NCI-H187 treated with DMSO at 0.1 percent for 48 hours (cell line): ENCODE measurements at regions not wholly inside any gene's neighbourhood (a gene's known extent, or its start where the extent isn't known, plus 50 kb on each side); places are given as distances from the start of the nearest gene placed in this dataset.

Source experiments
- DNase-seq: peaks from one replicate; lab custom pipeline; 2025; lab: John Stamatoyannopoulos, UW

DNA sequence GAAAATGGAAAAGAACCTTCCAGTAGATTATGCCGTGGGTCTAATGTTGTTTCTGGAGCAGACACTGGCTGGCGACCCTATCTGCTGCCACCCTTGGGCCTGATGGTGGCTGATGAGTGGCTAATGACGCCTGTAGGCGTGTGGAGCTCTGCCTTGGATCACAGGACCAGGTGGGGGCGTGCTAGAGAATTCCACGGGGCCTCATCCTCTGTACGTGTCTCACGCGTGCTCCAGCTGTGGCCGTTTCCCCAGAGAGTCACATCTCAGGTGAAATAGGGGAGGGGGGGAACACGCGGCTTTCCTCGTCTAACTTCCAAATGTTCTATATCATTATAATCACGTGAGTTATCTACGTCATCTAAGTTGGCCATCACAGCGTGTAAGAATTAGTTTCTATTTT, 160.9 kb upstream of the SMIM21 start:
- no peak for DNase-seq

DNA sequence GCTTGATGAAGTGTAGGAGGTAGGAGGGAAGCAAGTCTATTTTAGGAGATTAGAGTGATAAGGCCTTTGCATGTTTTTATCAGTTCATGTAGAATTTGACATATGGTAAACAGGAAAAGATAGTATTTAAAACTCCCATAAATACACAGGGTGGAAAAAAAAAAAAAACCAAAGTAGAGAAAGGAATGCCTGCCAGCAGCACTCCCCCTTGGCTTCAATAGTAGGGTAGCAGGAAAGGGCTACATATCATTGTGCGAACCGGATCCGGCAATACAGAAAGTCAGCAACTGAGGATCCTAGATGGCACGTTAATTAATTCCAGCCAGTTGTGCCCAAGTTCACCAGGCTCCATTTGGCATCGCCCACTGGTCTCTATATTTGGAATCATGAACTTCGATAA, 159.6 kb upstream of the SMIM21 start:
- DNase-seq = no peak

DNA sequence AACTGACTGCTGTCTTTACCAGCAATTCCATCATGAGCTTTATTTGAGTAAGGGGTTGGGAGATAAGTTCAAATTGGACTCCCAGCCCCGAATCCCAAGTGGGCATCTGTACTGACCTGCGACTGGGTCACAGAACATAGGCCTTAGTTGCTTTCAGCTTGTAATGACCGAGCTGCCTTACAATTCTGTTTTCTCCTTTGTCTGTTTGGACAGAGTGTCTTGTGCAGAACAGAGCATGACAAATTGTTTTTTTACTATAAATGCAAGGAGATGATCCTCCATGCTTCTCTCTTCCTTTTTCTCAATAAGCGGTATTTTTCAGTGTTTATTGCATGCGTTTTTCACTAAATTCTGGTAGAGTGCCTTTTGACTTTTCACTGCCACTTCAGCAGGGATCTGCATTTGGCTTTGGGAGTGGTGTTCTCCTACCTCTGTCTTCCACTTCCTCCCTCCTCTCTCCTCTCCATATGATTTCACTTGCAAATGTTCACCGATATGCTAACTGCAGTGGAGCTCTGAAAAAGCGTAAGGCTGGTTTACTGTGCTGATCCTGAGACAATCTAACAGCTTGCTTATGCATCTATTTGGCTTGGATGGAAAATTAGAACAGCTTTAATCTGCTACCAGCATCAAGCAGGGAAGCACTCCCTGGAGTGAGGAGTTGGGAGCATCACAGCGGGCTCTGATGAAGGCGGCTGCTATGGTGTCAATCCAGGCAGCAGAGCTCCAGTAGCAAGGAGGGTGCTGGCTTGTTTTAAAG, 158.8 kb upstream of the SMIM21 start:
- DNase-seq = no peak

DNA sequence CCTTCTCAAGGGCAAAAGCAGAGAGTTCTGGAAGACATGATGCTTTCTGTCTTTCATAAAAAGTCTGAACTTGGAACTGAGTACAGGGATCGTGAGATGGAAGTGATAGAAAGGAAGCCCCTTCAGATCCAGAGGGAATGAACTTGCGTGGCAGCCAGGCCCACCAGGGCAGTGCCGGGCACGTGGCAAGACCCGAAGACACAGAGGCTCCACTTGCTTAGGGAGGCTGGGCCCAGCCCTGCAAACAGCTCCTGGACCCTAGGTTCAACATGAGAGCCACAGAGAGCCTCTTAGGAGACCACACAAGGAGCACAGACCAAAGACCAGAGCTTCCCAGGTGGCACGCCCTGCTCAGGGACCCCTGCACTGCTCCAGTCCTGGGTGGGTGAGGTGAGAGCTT, 155.4 kb upstream of the SMIM21 start:
- DNase-seq = no peak

DNA sequence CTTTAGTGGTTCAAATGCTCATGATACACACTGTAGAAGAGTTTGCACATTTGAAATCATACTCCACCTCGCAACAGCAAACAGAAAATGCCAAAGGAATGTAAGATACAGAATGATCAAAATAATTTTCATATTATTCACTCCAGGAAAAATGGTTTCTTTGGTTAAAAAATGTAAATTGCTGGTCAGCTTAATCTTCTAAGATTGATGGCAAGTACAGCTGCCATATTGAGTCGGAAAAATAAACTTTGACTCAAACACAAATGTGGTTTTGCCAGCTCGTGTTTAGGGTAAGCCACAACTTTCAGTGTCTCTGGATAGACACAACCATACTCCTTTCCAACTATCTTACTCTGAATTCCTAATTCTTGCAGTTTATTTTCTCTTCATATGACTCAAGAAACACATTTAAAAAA, 154.9 kb upstream of the SMIM21 start:
- DNase-seq = no peak

DNA sequence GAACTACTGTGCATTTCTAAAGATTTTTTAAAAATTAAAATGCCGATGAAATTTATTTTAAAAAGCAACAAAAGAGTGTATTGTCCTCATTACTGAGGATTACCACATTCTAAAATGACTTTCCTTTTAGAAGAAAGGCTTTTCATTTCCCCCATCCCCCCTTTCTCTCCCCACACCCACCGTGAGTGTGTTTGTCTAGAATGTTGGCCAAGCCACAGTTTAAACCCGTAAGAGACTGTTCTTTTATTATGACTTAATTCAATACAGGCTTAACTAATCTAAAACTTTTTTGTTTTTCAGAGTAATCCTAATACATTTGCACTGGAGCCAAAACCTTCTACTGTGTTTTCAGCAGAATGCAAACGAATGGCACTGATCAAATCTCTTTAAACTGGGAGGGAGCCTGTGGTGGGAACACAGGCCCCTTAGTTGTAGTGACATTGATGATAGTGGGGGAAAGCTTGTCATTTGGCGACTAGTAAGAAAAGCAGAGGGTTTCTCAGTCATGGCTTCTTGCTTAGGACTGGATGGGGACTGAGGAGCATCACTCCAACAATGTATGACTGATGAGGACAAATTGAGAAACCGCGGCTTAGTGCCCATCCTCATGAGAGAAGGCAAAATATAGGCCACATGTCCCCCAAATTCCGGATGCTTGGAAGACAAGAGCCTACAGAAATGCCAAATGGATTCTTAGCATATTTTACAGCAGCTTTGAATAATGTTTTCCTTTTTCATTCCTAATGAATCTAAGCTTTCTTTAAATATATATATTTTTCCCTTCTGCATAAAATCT, 154.0 kb upstream of the SMIM21 start:
- no peak for DNase-seq

DNA sequence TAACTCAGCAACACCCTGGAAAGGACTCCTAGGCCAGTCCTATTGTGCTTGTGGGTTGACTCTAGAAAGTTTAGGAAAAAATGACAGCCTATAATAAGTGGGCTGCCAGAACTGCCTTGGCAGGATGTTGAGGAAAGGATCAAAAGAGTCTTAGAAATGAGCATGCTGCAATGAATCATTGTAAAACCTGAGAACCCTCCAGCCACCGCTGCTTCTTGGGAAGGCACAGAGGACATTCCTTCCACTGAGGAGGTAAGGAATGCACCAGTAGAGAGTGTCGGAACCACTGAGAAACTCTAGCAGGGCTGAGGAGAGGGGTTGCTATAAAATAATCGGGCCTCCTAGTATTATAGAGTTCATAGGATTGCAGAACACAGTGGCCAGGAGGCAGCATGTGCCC, 146.7 kb upstream of the SMIM21 start:
- no peak for DNase-seq

DNA sequence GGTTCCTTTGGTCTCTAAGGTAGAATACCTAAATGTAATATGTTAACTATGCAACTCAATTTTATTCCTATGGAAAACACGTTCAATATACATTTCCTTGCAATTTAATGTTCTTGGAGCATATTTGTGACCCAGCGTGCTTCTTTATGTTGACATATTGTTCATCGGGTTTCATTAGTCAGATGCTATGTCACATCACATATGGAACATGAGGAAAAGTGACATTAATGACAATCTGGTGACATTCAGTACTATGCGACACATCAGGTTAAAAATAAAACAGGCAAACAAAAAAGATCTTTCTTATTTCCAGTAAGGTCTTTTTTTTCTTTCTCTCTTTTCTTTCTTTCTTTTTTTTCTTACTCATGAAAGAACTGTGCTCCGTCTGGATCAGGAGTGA, 135.6 kb upstream of the SMIM21 start:
- no peak for DNase-seq

DNA sequence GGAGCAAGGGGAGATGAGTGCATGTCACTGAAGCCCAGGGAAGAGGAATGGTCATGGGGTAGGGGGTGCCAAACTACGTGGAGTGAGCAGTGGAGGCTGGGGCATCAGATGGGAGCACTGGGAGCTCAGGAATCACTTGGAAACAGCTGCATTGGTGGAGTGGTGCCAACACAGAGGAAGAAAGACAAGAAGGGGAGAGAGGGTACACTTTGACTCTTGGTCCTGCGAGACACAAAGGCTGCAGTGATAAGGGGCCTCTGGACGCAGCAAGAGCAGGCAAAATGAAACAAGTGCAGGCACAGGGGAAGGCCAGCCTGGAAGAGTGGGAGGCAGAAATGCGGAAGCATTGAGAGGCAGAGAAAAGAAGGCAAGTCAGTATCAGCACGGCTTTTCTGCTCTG, 134.7 kb upstream of the SMIM21 start:
- DNase-seq = no peak

DNA sequence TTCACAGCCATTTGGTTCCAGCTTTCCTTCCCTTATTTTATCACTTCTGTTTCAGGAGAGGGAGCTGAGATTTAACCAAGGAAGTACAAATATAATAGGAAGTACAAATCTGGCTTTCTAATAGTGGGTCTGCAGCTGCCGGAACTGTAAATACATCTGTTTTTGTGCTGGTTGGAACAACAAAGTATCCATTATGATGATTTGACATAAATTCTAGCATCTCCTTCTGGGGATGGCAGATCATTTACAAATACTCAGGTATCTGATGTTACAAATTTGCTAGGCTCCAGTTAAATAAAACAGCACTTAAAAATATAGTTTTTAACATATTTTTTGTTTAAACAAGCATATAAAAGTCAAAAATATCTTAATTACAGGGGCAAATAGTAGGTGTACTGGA, 131.3 kb upstream of the SMIM21 start:
- DNase-seq = no peak

DNA sequence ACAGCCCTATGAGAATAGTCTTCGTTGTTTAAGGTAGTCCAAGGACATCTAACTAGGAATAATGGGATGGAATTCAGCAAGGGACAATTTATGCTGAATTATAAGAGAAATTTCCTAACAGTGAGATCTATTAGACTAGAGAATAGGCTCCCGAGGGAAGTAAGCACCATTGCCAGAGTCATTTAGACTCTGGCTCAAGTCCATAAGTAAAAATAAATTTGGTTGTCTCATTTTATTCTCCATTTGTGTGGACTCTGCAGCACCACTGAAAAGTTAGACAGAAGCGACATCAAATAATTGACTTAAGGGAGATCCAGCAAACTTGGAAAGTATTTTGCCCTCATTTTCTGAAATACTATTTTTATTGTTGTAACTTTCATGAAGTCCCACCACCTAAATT, 129.3 kb upstream of the SMIM21 start:
- DNase-seq = no peak

DNA sequence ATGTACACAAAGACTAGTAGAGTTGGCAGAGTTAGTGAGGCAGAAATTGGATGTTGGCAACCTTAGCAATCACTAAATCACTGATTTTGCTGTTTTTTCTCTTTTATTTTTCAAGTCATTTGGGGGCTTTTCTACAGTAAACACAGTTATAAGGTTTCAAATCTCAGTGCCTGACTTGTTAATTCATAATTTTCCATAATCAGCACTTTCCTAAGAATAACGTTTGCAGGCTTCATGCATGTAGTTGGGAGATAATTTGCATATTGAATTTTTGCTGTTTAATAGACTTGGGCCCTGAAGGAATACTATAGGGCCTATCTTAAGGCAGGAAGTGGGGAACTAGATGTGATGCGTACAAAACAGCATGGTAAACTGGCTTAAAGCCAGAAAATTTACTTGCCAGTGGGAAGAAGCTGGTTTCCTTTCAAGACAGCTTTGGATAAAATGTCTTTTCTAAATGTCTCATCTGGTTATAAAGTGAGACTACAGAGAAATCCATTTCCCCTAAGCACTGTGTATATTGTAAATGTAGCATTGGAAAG, 127.2 kb upstream of the SMIM21 start:
- DNase-seq = no peak

DNA sequence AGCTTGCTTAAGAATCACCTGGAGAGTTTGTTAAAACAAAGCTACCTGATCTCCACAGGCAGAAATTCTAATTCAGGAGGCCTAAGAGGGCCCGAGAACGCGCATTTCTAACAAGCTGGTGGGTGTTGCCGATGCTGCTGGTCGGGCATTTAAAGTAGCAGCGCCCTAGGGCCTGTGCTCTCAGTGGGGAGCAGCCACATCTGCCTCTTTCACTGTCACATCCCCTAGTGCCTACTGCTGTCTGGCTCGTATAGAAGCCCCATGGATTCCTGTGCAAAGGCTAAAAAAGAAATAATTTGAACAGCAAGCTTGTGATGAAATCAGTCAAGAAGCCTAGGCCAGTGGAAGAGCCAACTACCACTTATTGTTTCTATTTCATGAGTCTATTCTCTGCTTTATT, 126.7 kb upstream of the SMIM21 start:
- no peak for DNase-seq

DNA sequence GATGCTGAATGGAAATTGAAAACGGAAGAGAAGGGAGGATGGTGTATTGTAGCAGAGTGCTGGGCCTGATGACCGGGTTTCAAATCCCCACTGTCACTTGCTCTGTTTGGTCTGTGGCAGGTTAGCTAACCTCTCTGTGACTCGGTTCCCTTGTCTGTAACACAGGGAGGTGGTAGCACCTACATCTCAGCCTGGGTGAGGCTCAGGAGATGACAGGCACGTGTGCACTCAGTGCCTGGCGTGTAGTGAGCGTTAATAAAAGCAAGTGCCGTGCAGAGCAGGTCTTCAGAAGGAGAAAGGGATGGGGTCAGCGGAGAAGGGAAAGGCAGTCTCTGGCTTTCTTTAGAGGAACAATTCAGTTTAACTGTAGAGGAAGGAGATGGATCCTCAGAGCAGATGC, 125.5 kb upstream of the SMIM21 start:
- DNase-seq = no peak

DNA sequence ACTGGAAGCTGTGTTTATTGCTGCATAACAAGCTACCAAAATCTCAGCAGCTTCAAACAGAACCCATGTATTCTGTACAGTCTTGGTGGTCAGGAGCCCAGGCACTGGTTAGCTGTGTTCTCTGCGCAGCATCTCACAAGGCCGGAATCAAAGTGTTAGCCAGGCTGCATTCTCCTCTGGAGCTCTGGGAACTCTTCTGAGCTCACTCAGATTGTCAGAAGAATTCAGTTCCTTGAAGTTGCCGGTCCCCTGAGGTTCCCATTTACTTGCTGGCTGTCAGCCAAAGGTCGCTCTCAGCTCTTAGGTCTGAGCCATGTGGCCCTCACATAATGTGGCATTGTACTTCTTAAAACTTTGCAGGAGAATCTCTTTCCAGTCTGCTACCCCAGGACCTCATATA, 123.6 kb upstream of the SMIM21 start:
- DNase-seq = no peak

DNA sequence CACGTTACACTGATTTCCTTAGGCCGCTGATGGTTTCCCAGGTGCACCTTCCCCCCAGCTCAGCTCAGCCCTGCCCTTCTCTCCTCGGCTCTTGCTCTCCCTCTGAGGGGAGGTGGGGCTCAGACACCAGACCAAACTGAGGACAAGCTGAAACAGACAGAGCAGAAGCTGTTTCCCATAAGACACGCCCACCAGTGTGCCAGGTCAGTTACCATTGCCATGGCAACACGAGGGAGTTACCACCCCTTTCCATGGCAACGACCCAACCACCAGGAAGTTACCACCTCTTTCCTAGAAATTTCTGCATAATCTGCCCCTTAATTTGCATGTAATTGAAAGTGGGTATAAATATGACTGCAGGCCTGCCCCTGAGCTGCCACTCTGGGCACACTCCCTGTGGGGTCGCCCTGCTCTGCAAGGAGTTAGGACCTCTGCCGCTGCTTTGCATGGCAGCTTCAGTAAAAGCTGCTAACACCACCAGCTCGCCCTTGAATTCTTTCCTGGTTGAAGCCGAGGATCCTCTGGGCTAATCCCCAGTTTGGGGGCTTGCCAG, 120.9 kb upstream of the SMIM21 start:
- DNase-seq = no peak

DNA sequence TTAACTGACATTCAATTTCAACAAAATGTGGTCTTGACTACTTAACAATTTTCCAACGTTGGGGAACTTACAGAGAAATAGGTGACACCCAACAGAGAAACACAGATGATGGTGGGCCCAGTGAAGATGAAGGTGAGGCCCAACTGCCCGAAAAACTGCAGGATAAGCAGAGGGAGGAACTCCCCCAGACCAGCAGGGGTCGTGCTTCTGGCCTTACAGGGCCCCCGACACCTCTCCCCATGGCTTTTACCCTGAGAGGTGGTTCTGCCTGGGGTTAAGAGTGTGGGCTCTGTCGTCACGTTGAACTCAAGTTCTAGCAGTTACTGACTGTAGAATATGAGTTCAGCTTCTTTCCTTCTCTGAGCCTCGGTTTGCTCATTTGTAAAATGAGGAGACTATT, 119.5 kb upstream of the SMIM21 start:
- no peak for DNase-seq

DNA sequence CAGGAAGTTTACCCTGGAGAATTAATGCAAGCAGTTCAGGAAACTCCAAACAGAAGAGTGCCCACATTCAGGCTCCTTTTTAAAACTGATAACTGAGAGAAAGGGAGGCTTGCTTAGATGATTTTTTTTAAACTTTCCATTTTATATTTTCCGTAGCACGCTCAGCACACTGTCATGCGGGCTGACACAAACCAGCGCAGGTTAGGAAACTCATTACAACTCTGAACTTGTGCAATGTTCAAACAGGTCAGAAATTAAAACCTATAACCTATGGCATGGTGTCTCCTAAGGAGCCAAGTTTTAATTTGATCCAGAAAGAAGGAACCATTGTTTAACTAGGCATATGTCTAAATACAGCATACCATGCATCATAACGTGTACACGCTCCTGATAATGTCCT, 117.7 kb upstream of the SMIM21 start:
- DNase-seq = no peak

DNA sequence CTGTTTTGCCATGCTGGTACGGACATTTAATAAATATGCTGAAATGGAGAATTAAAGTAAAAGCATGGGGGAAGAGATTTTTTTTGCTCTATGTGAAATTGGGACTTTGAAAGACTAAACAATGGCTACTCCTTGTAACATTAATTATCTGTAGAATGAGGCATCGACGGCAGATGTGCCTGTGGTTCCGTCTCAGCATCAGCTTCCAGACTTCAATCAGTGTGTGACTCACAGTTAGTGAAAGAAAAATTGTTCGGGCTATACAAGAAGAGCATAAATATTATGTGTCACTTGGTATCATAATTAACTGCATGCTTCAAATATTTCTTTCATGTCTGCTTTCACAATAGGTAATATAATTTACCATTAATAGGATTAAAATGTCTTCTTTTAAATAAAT, 117.0 kb upstream of the SMIM21 start:
- no peak for DNase-seq

DNA sequence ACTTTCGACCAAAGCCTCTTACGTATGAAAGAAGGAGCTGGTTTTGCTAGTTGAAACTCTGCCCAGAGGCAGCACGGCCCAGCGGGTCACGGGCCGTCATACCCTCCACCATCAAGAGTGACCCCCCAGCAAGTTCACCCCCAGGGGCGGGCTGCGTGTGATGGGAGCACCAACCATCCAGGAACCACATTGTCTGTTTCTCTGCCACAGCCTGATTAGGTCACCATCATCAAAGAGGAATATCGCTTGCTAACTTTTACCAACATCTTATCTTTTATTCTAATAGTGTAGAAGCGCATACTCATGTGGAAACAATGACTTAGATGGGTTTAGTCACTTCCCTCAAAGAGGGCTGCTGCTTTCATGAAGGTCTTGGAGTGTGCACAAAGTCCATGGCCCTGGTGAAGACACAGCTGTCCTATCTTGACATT, 116.6 kb upstream of the SMIM21 start:
- no peak for DNase-seq

DNA sequence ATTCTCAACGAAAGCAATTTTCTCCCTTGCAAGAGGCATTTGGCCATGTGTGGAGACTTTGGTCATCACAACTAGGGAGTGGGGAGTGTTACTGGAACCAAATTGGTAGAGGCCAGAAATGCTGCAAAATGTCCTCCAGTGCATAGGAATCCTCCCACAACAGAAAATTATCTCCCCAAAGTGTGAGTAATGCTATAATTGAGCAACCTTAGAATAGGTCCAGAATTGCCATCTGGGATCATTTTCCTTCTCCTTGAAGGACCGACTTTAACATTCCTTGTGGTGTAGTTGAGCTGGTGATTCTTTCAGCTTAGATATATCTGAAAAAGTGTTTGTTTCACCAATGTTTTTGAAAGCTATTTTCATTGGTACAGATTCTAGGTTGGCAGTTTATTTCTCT, 111.2 kb upstream of the SMIM21 start:
- no peak for DNase-seq

DNA sequence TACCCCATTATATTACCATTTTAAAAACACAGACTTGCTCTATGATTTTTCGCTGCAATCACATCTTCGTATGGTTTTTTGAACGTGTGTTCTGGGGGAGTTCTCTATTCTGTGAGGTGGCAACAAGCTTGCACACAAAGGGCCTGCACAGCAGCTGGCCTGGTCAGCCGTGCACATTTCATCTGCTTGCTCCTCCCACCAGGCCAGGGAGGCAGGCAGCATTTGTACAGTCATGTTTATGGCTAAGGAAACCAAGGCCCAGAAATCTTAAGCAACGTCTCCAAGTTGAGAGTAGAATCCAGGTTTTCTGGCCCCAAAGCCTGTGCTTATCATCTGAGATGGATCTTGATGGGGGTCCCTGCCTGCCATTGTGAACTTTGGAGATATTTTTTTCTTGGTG, 106.4 kb upstream of the SMIM21 start:
- no peak for DNase-seq

DNA sequence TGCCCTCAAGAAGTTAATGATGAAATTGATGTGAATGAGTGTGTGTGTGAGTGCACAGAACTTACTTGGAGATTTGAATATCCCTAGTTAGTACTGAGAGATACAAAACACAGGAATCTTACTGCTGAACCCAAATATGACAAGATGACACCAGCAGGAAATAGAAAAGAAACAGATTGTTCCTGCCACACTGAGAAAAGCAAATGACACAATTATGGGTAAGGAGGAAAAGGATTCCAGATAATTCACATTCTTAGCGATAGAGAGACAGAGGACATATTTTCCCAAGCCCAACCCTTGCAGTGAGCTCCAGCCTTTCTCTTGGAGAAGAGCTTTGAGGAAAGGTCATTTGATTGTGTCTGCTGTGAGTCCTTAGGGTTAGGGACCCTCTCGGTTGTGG, 105.7 kb upstream of the SMIM21 start:
- no peak for DNase-seq
